Neural cell (in vitro differentiated cells): ENCODE measurements at regions not wholly inside any gene's neighbourhood (a gene's known extent, or its start where the extent isn't known, plus 50 kb on each side); places are given as distances from the start of the nearest gene placed in this dataset.

Source experiments
- H2AFZ ChIP-seq: fragments of 200-600, 300-800 bp; sonication (generic), shearing (Covaris generic); 2 replicates; pipeline ENCODE4 v1.6.0; 2014; ENCODE audit warnings: low read depth, mild to moderate bottlenecking, antibody characterized with exemption, low read length, moderate library complexity
- H3F3A ChIP-seq: fragments of 200-600 bp; shearing (Covaris generic); 2 replicates; pipeline ENCODE4 v1.6.1; 2016; ENCODE audit warnings: mild to moderate bottlenecking, moderate library complexity, mixed read lengths, antibody characterized with exemption, low read length; ENCODE audit not compliant: insufficient read depth, poor library complexity, severe bottlenecking
- H3K27ac ChIP-seq: fragments of 200-600, 300-800 bp; sonication (generic), shearing (Covaris generic); 2 replicates; pipeline ENCODE4 v1.5.1; 2014; ENCODE audit warnings: mild to moderate bottlenecking, low read length, moderate library complexity
- H3K27me3 ChIP-seq: fragments of 300-800, 200-600 bp; sonication (generic), shearing (Covaris generic); 2 replicates; pipeline ENCODE4 v1.6.0; 2014; ENCODE audit warnings: mild to moderate bottlenecking, low read depth, low read length, moderate library complexity; ENCODE audit not compliant: insufficient read depth
- H3K36me3 ChIP-seq: fragments of 300-800, 200-600 bp; sonication (generic), shearing (Covaris generic); 2 replicates; pipeline ENCODE4 v1.5.1; 2014; ENCODE audit warnings: mild to moderate bottlenecking, antibody characterized with exemption, low read length, moderate library complexity; ENCODE audit not compliant: insufficient read depth
- H3K4me2 ChIP-seq: fragments of 300-800, 200-600 bp; sonication (generic), shearing (Covaris generic); 2 replicates; pipeline ENCODE4 v1.6.0; 2014; ENCODE audit warnings: mild to moderate bottlenecking, low read length
- H3K4me3 ChIP-seq: fragments of 300-800, 200-600 bp; sonication (generic), shearing (Covaris generic); 2 replicates; pipeline ENCODE4 v1.5.1; 2014; ENCODE audit warnings: mild to moderate bottlenecking, low read length, moderate library complexity
- H3K79me2 ChIP-seq: fragments of 200-600 bp; shearing (Covaris generic); replicated peaks from 2 replicates; pipeline ENCODE4 v1.6.0; 2014; ENCODE audit warnings: mild to moderate bottlenecking, low read length, moderate library complexity; ENCODE audit not compliant: insufficient read depth
- H3K9ac ChIP-seq: fragments of 300-800, 200-600 bp; sonication (generic), shearing (Covaris generic); 2 replicates; pipeline ENCODE4 v1.6.1; 2016; ENCODE audit warnings: mild to moderate bottlenecking, low read length, mixed read lengths
- H3K9me2 ChIP-seq: fragments of 200-600 bp; shearing (Covaris generic); 2 replicates; pipeline ENCODE4 v1.6.1; 2016; ENCODE audit warnings: mild to moderate bottlenecking, low read length, mixed read lengths; ENCODE audit not compliant: insufficient read depth
- H3K9me3 ChIP-seq: fragments of 200-600, 300-800 bp; sonication (generic), shearing (Covaris generic); 2 replicates; pipeline ENCODE4 v1.6.1; 2016; ENCODE audit warnings: mild to moderate bottlenecking, mixed run types, low read length, moderate library complexity, mixed read lengths
- H4K20me1 ChIP-seq: fragments of 200-600 bp; shearing (Covaris generic); 2 replicates; pipeline ENCODE4 v1.6.1; 2016; ENCODE audit warnings: mild to moderate bottlenecking, mixed run types; ENCODE audit not compliant: insufficient read depth
- CTCF ChIP-seq: fragments of 450-650 bp; IDR thresholded peaks from 2 replicates; pipeline ENCODE4 v1.5.1; 2014; ENCODE audit warnings: antibody characterized with exemption, mild to moderate bottlenecking, moderate library complexity; ENCODE audit not compliant: poor library complexity, severe bottlenecking
- EP300 ChIP-seq: fragments of 450-650 bp; conservative IDR thresholded peaks from 2 replicates; pipeline ENCODE4 v1.6.1; 2014; ENCODE audit warnings: antibody characterized with exemption, mild to moderate bottlenecking, moderate library complexity; ENCODE audit not compliant: poor library complexity, severe bottlenecking
- EZH2 ChIP-seq: fragments of 200-600, 300-800 bp; shearing (Covaris generic), sonication (generic); IDR thresholded peaks from 2 replicates; pipeline ENCODE4 v1.6.1; 2014; ENCODE audit warnings: antibody characterized with exemption, low read length, borderline replicate concordance, mild to moderate bottlenecking; ENCODE audit not compliant: insufficient read depth, poor library complexity, severe bottlenecking
- MXI1 ChIP-seq: fragments of 450-650 bp; conservative IDR thresholded peaks from 2 replicates; pipeline ENCODE4 v1.6.1; 2014; ENCODE audit warnings: antibody characterized with exemption, mild to moderate bottlenecking; ENCODE audit not compliant: poor library complexity, severe bottlenecking
- POLR2AphosphoS5 ChIP-seq: IDR thresholded peaks from 2 replicates; pipeline ENCODE4 v1.6.1; 2012
- RAD21 ChIP-seq: fragments of 450-650 bp; conservative IDR thresholded peaks from 2 replicates; pipeline ENCODE4 v1.6.1; 2014; ENCODE audit warnings: antibody characterized with exemption, mild to moderate bottlenecking, moderate library complexity
- REST ChIP-seq: IDR thresholded peaks from 2 replicates; pipeline ENCODE4 v1.6.1; 2012; ENCODE audit warnings: borderline replicate concordance
- SMC3 ChIP-seq: fragments of 450-650 bp; conservative IDR thresholded peaks from 2 replicates; pipeline ENCODE4 v1.6.1; 2014; ENCODE audit warnings: antibody characterized with exemption, mild to moderate bottlenecking, moderate library complexity; ENCODE audit not compliant: poor library complexity
- TAF1 ChIP-seq: IDR thresholded peaks from 2 replicates; pipeline ENCODE4 v1.6.1; 2012; ENCODE audit warnings: low read depth

- H3K9me2 ChIP-seq: no peaks in the 10 kb centered on the region
- no peak overlapping the region for H3K9ac ChIP-seq
- no peak overlapping the region for H3K4me3 ChIP-seq
- no peak overlapping the region for H3K4me2 ChIP-seq
- TF ChIP-seq SMC3 (no peak), POLR2AphosphoS5 (no peak), REST (no peak), EP300 (no peak), EZH2 (no peak), MXI1 (no peak), CTCF (no peak), RAD21 (no peak), TAF1 (no peak)
- H3K9me3 ChIP-seq: no peaks in the 10 kb centered on the region
- H4K20me1 ChIP-seq: no peaks in the 10 kb centered on the region
- H3K27me3 ChIP-seq: no peaks in the 10 kb centered on the region
- H2AFZ ChIP-seq: no peak overlapping the region
- H3K79me2 ChIP-seq: no peaks in the 10 kb centered on the region
- H3K27ac ChIP-seq: no peak overlapping the region
- H3F3A ChIP-seq: no peaks in the 10 kb centered on the region
- no peaks in the 10 kb centered on the region for H3K36me3 ChIP-seq
Measured at GRCh38 chr11:134516529-134516928, 104.5 kb upstream of the B3GAT1 start.

GRCh38 chr11:134515081-134515960, 103.3 kb upstream of the B3GAT1 start:
- Histone ChIP-seq H3K27ac (no peak overlapping the region), H3K4me3 (no peak overlapping the region), H3K9me2 (no peaks in the 10 kb centered on the region), H3K79me2 (no peaks in the 10 kb centered on the region), H3F3A (no peaks in the 10 kb centered on the region), H3K36me3 (no peaks in the 10 kb centered on the region), H4K20me1 (no peaks in the 10 kb centered on the region), H3K9ac (no peak overlapping the region), H3K27me3 (no peaks in the 10 kb centered on the region), H3K9me3 (no peaks in the 10 kb centered on the region), H3K4me2 (no peak overlapping the region), H2AFZ (no peak overlapping the region)
- TF ChIP-seq RAD21 (no peak), MXI1 (no peak), SMC3 (no peak), EP300 (no peak), POLR2AphosphoS5 (no peak), TAF1 (no peak), REST (no peak), CTCF (no peak), EZH2 (no peak)
